HepG2 (cell line): ENCODE measurements at regions not wholly inside any gene's neighbourhood (a gene's known extent, or its start where the extent isn't known, plus 50 kb on each side); places are given as distances from the start of the nearest gene placed in this dataset.

Experiments used
- ATAC-seq: fragments of 200-7000 bp; cut with Tn5 transposase; 3 replicates; pipeline ENCODE4 v1.9.1; 2020; ENCODE audit warnings: mild to moderate bottlenecking, moderate library complexity
- BruUV-seq: library from RNA; stranded (reverse); fragments of 400-500 nt; replicated peaks from 2 replicates; lab custom pipeline; 2021; lab: Mats Ljungman, UMichigan
- CTCF ChIA-PET: fragments of 300-600 bp; formaldehyde crosslinking; extraction: SDS; loops from one replicate; lab custom pipeline; 2021; ENCODE audit warnings: low total read pairs, inconsistent platforms, low intra/inter-chr PET ratio; lab: Yijun Ruan, JAX
- POLR2A ChIA-PET: fragments of 350-600 bp; sonication (Branson Sonifier 250); formaldehyde crosslinking; loops from one replicate; lab custom pipeline; 2020; ENCODE audit warnings: antibody characterized with exemption, inconsistent platforms; lab: Yijun Ruan, JAX
- DNase-seq: peaks from one replicate; pipeline ENCODE4 v3.0.0-alpha.2; 2015; ENCODE audit warnings: low spot score
- FAIRE-seq: peaks from 3 replicates; lab custom pipeline; 2011; peaks lifted over from hg19 to GRCh38; lab: Jason Lieb, UNC
- H2AFZ ChIP-seq: one replicate; pipeline ENCODE4 v1.6.1; 2011; ENCODE audit warnings: low read length, inconsistent platforms
- H3K27ac ChIP-seq: fragments of 300-600 bp; 3 replicates; pipeline ENCODE4 v1.8.0; 2011; ENCODE audit warnings: mixed run types, mild to moderate bottlenecking, mixed read lengths, low read length, inconsistent platforms; ENCODE audit not compliant: insufficient read depth; ENCODE audit errors: extremely low read length
- H3K27me3 ChIP-seq, 2 experiments: fragments of 200-600 bp in 1 of 2; 2 replicates in 1 of 2; 3 replicates in 1 of 2; pipeline versions ENCODE4 v1.6.0 to v1.8.0; 2011; ENCODE audit warnings: low read length in 2 of 2, mild to moderate bottlenecking in 2 of 2, moderate library complexity in 2 of 2, inconsistent platforms in 1 of 2; ENCODE audit not compliant: insufficient read depth in 2 of 2, control insufficient read depth in 1 of 2
- H3K36me3 ChIP-seq, 2 experiments: fragments of 200-600 bp in 1 of 2; replicated peaks in 1 of 2; 2 replicates in 1 of 2; 3 replicates in 1 of 2; pipeline versions ENCODE4 v1.5.1 to v1.8.0; 2011; ENCODE audit warnings: low read length in 2 of 2, inconsistent platforms in 1 of 2; ENCODE audit not compliant: insufficient read depth in 2 of 2, control insufficient read depth in 1 of 2
- H3K4me1 ChIP-seq: 2 replicates; pipeline ENCODE4 v1.5.1; 2012; ENCODE audit warnings: low read length, inconsistent platforms; ENCODE audit not compliant: insufficient read depth
- H3K4me2 ChIP-seq: 2 replicates; pipeline ENCODE4 v1.6.0; 2011; ENCODE audit warnings: low read depth, low read length, inconsistent platforms
- H3K4me3 ChIP-seq, 3 experiments: fragments of 200-600 bp in 1 of 3; sonication (generic), shearing (Covaris generic) in 1 of 3; replicated peaks in 1 of 3; 2 replicates each; pipeline ENCODE4 v1.5.1; 2011 to 2016; ENCODE audit warnings: low read length in 3 of 3, inconsistent platforms in 2 of 3, low read depth in 2 of 3, mild to moderate bottlenecking in 2 of 3, control low read depth in 1 of 3, mixed read lengths in 1 of 3; ENCODE audit not compliant: insufficient read depth in 1 of 3
- H3K79me2 ChIP-seq: one replicate; pipeline ENCODE4 v1.6.1; 2011; ENCODE audit warnings: low read length, inconsistent platforms; ENCODE audit not compliant: insufficient read depth
- H3K9ac ChIP-seq: 2 replicates; pipeline ENCODE4 v1.6.0; 2011; ENCODE audit warnings: mild to moderate bottlenecking, low read depth, low read length, inconsistent platforms; ENCODE audit not compliant: insufficient read depth
- H3K9me3 ChIP-seq: 2 replicates; pipeline ENCODE4 v1.5.1; 2012; ENCODE audit warnings: mild to moderate bottlenecking, low read length
- H4K20me1 ChIP-seq: 2 replicates; pipeline ENCODE4 v1.6.0; 2011; ENCODE audit warnings: inconsistent platforms, mild to moderate bottlenecking, low read length, moderate library complexity; ENCODE audit not compliant: insufficient read depth
- CENPT ChIP-seq: sonication (generic); formaldehyde crosslinking; IDR thresholded peaks from 2 replicates; pipeline ENCODE4 v1.8.0; 2022; ENCODE audit warnings: low read depth, mild to moderate bottlenecking, moderate library complexity, missing genetic modification reagents
- DR1 ChIP-seq: sonication (generic); formaldehyde crosslinking; IDR thresholded peaks from 2 replicates; pipeline ENCODE4 v1.8.0; 2021; ENCODE audit warnings: mild to moderate bottlenecking, missing genetic modification reagents, inconsistent platforms
- ETS1 ChIP-seq: sonication (generic); formaldehyde crosslinking; IDR thresholded peaks from 2 replicates; pipeline ENCODE4 v1.4.0; 2020; ENCODE audit warnings: missing genetic modification reagents
- FOXK2 ChIP-seq: fragments of 450-650 bp; IDR thresholded peaks from 2 replicates; pipeline ENCODE4 v1.6.1; 2016
- FOXM1 ChIP-seq: sonication (generic); formaldehyde crosslinking; IDR thresholded peaks from 2 replicates; pipeline ENCODE4 v1.5.0; 2020; ENCODE audit warnings: missing genetic modification reagents
- HOXA3 ChIP-seq: sonication (generic); formaldehyde crosslinking; IDR thresholded peaks from 2 replicates; pipeline ENCODE4 v1.5.0; 2020; ENCODE audit warnings: missing genetic modification reagents
- SUZ12 ChIP-seq: fragments of 150-350 bp; IDR thresholded peaks from 2 replicates; pipeline ENCODE4 v1.6.1; 2014; ENCODE audit warnings: low read depth, low read length
- ZNF234 ChIP-seq: sonication (generic); formaldehyde crosslinking; conservative IDR thresholded peaks from 2 replicates; pipeline ENCODE4 v1.5.1; 2020; ENCODE audit warnings: mild to moderate bottlenecking, missing genetic modification reagents
- ZNF562 ChIP-seq: sonication (generic); formaldehyde crosslinking; IDR thresholded peaks from 2 replicates; pipeline ENCODE4 v1.8.0; 2022; ENCODE audit warnings: missing genetic modification reagents, borderline replicate concordance
- ZNF567 ChIP-seq: sonication (generic); formaldehyde crosslinking; IDR thresholded peaks from 2 replicates; pipeline ENCODE4 v1.8.1; 2023; ENCODE audit warnings: mild to moderate bottlenecking, missing genetic modification reagents, borderline replicate concordance
- ZNF574 ChIP-seq: sonication (generic); formaldehyde crosslinking; IDR thresholded peaks from 2 replicates; pipeline ENCODE4 v1.4.0; 2020; ENCODE audit warnings: missing genetic modification reagents
- ZNF589 ChIP-seq: sonication (generic); formaldehyde crosslinking; conservative IDR thresholded peaks from 2 replicates; pipeline ENCODE4 v1.8.0; 2022; ENCODE audit warnings: mild to moderate bottlenecking, moderate library complexity, missing genetic modification reagents
- in situ Hi-C: cut with HindIII; loops from 2 replicates; pipeline ENCODE4 v1.10.0; 2017; ENCODE audit warnings: low pct_unique_long_range_greater_than_20kb; ENCODE audit not compliant: extremely low pct_ligation_motif_present
- intact Hi-C: fragments of 100-400 bp; cut with micrococcal nuclease; formaldehyde crosslinking; loops from one replicate; pipeline ENCODE4 v1.10.0; 2022; ENCODE audit not compliant: unreplicated experiment
- TF ChIP-seq, protein P1 (sequence below): sonication (generic); formaldehyde crosslinking; IDR thresholded peaks from 2 replicates; pipeline ENCODE4 v1.5.0; 2020; ENCODE audit warnings: mild to moderate bottlenecking, missing genetic modification reagents, borderline replicate concordance

DNA sequence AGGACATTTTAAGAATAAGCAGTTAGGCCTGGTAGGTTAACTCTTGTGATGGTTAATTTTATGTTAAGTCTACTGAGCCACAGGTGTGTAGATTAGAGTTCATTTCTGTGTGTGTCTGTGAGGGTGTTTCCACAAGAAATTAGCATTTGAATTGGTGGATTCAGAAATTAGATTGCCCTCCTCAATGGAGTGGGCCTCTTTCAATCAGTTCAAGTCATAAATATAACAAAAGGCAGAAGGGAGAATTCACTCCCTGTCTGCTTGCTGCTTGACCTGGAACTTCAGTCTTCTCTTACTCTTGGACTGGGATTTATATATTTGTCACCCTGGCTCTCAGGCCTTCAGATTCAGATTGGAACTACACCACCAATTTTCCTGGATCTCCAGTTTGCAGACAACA is 55.3 kb upstream of the POM121L12 start:
- no peaks in the 10 kb centered on the region for H4K20me1 ChIP-seq
- ATAC-seq (no peak), FAIRE-seq (no peak), DNase-seq (no peak)
- H3K9me3 ChIP-seq: peaks cover 70% of the 10 kb centered on the region
- no peak overlapping the region for H3K27ac ChIP-seq
- in situ Hi-C loops (no loop called here), intact Hi-C loops (no loop called here)
- no peaks in the 10 kb centered on the region for H3K4me1 ChIP-seq
- POLR2A ChIA-PET: no interaction called here
- H3K4me2 ChIP-seq: no peak overlapping the region
- no peaks in the 10 kb centered on the region for H3K36me3 ChIP-seq
- TF ChIP-seq ETS1: no peak
- CTCF ChIA-PET: no interaction called here
- no peak overlapping the region for H3K4me3 ChIP-seq
- BruUV-seq: no TSS peak
- H3K27me3 ChIP-seq: no peaks in the 10 kb centered on the region
- H3K79me2 ChIP-seq: no peaks in the 10 kb centered on the region
- no peak overlapping the region for H3K9ac ChIP-seq
- H2AFZ ChIP-seq: no peak overlapping the region

DNA sequence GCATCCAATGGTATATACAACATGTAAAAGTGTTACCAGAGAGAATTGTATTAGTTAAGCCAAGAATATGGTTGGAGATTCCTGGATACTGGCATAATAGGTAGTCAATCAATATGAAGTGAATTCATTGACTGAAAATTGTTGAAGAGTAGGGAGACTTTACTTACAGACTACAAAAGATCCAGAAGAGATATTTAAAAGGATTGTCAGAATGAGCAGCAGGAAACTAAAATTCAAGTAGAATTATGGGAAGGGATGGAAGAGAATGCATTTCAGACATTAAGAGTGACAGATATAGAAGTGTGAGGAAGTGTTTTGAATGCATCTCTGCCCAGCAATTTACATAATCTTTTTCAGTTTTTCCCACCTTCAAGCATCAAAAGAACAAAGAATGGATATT is 62.3 kb upstream of the POM121L12 start:
- Histone ChIP-seq H2AFZ (no peak overlapping the region), H3K4me1 (no peaks in the 10 kb centered on the region), H3K4me3 (no peak overlapping the region), H3K27ac (no peak overlapping the region), H3K79me2 (no peaks in the 10 kb centered on the region), H3K9ac (no peak overlapping the region), H3K4me2 (no peak overlapping the region), H3K36me3 (no peaks in the 10 kb centered on the region), H3K9me3 (peaks cover 34% of the 10 kb centered on the region), H3K27me3 (no peaks in the 10 kb centered on the region), H4K20me1 (no peaks in the 10 kb centered on the region)
- ATAC-seq (no peak), DNase-seq (no peak), FAIRE-seq (no peak)
- ChIA-PET CTCF (no interaction called here), POLR2A (no interaction called here)
- BruUV-seq: no TSS peak
- in situ Hi-C loops (no loop called here), intact Hi-C loops (no loop called here)
- TF ChIP-seq SUZ12 (no peak), DR1 (CRISPR knock-in tag) (no peak), CENPT (no peak), ZNF589 (CRISPR knock-in tag) (no peak), ZNF562 (CRISPR knock-in tag) (no peak), ZNF567 (no peak), FOXM1 (CRISPR knock-in tag) (no peak), ZNF574 (CRISPR knock-in tag) (no peak), ZNF234 (no peak), FOXK2 (no peak), HOXA3 (CRISPR knock-in tag) (no peak)
- TF ChIP-seq, protein P1, sequence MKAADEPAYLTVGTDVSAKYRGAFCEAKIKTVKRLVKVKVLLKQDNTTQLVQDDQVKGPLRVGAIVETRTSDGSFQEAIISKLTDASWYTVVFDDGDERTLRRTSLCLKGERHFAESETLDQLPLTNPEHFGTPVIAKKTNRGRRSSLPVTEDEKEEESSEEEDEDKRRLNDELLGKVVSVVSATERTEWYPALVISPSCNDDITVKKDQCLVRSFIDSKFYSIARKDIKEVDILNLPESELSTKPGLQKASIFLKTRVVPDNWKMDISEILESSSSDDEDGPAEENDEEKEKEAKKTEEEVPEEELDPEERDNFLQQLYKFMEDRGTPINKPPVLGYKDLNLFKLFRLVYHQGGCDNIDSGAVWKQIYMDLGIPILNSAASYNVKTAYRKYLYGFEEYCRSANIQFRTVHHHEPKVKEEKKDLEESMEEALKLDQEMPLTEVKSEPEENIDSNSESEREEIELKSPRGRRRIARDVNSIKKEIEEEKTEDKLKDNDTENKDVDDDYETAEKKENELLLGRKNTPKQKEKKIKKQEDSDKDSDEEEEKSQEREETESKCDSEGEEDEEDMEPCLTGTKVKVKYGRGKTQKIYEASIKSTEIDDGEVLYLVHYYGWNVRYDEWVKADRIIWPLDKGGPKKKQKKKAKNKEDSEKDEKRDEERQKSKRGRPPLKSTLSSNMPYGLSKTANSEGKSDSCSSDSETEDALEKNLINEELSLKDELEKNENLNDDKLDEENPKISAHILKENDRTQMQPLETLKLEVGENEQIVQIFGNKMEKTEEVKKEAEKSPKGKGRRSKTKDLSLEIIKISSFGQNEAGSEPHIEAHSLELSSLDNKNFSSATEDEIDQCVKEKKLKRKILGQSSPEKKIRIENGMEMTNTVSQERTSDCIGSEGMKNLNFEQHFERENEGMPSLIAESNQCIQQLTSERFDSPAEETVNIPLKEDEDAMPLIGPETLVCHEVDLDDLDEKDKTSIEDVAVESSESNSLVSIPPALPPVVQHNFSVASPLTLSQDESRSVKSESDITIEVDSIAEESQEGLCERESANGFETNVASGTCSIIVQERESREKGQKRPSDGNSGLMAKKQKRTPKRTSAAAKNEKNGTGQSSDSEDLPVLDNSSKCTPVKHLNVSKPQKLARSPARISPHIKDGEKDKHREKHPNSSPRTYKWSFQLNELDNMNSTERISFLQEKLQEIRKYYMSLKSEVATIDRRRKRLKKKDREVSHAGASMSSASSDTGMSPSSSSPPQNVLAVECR (CRISPR knock-in tag): no peak
